K562 (cell line): ENCODE measurements at regions not wholly inside any gene's neighbourhood (a gene's known extent, or its start where the extent isn't known, plus 50 kb on each side); places are given as distances from the start of the nearest gene placed in this dataset.

Experiments
- ASH1L ChIP-seq: fragments of 450-650 bp; IDR thresholded peaks from 2 replicates; pipeline ENCODE4 v1.6.1; 2018; ENCODE audit warnings: borderline replicate concordance, mild to moderate bottlenecking, low read depth; ENCODE audit not compliant: partially characterized antibody
- BCLAF1 ChIP-seq, 2 experiments: fragments of 450-650 bp in 1 of 2; IDR thresholded peaks; 2 replicates each; pipeline ENCODE4 v1.6.1; 2011 to 2017; ENCODE audit warnings: low read depth in 2 of 2, antibody characterized with exemption in 1 of 2, borderline replicate concordance in 1 of 2, low read length in 1 of 2, mild to moderate bottlenecking in 1 of 2, mixed read lengths in 1 of 2; ENCODE audit not compliant: control insufficient read depth in 1 of 2
- BRD4 ChIP-seq: fragments of 200-600 bp; sonication (generic); IDR thresholded peaks from 2 replicates; pipeline ENCODE4 v1.6.1; 2017; ENCODE audit warnings: inconsistent platforms
- CBFA2T2 ChIP-seq: fragments of 450-650 bp; conservative IDR thresholded peaks from 2 replicates; pipeline ENCODE4 v1.6.1; 2017; ENCODE audit warnings: mild to moderate bottlenecking
- CHD4 ChIP-seq: fragments of 200-600 bp; sonication (generic); IDR thresholded peaks from 3 replicates; pipeline ENCODE4 v1.6.1; 2012; ENCODE audit warnings: low read depth, mild to moderate bottlenecking, mixed read lengths, low read length, inconsistent platforms; ENCODE audit not compliant: insufficient read depth, insufficient replicate concordance, poor library complexity, severe bottlenecking
- FOXK2 ChIP-seq, 2 experiments: fragments of 450-650 bp; IDR thresholded peaks in 1 of 2; conservative IDR thresholded peaks in 1 of 2; 2 replicates each; pipeline ENCODE4 v1.6.1; 2016; ENCODE audit warnings: low read depth in 2 of 2, mild to moderate bottlenecking in 1 of 2
- GTF2F1 ChIP-seq: IDR thresholded peaks from 2 replicates; pipeline ENCODE4 v1.6.1; 2011; ENCODE audit warnings: low read depth, low read length, improper control_type of control experiment
- HMGN3 ChIP-seq: IDR thresholded peaks from 2 replicates; pipeline ENCODE4 v1.6.1; 2011; ENCODE audit warnings: borderline replicate concordance, low read depth, mild to moderate bottlenecking, mixed read lengths, low read length; ENCODE audit not compliant: insufficient read length; ENCODE audit errors: extremely low read depth
- HNRNPL ChIP-seq: fragments of 200-400 bp; formaldehyde crosslinking; IDR thresholded peaks from 2 replicates; pipeline ENCODE4 v1.6.1; 2017; ENCODE audit warnings: low read depth, mild to moderate bottlenecking, low read length
- NONO ChIP-seq, 2 experiments: fragments of 200-400 bp in 1 of 2; fragments of 450-650 bp in 1 of 2; formaldehyde crosslinking in 1 of 2; IDR thresholded peaks; 2 replicates each; pipeline ENCODE4 v1.6.1; 2017; ENCODE audit warnings: low read depth in 2 of 2, mild to moderate bottlenecking in 2 of 2, moderate library complexity in 2 of 2, low read length in 1 of 2
- NR0B1 ChIP-seq: fragments of 450-650 bp; IDR thresholded peaks from one replicate; pipeline ENCODE4 v1.6.1; 2018; ENCODE audit warnings: mild to moderate bottlenecking, moderate library complexity; ENCODE audit not compliant: partially characterized antibody
- POLR2A ChIP-seq: fragments of 450-650 bp; conservative IDR thresholded peaks from 2 replicates; pipeline ENCODE4 v1.6.1; 2016
- RHOXF2B ChIP-seq: fragments of 250-450 bp; sonication (Bioruptor Pico); conservative IDR thresholded peaks from 2 replicates; pipeline ENCODE4 v1.5.1; 2021
- TAF1 ChIP-seq: IDR thresholded peaks from 2 replicates; pipeline ENCODE4 v1.6.1; 2011; ENCODE audit warnings: mild to moderate bottlenecking, low read length, moderate library complexity; ENCODE audit not compliant: insufficient read depth, control insufficient read depth, severe bottlenecking; ENCODE audit errors: extremely low read depth
- TBL1XR1 ChIP-seq, 2 experiments: IDR thresholded peaks; 2 replicates each; pipeline ENCODE4 v1.6.1; 2012; ENCODE audit warnings: improper control_type of control experiment in 2 of 2, low read length in 2 of 2, mild to moderate bottlenecking in 1 of 2
- U2AF2 ChIP-seq: fragments of 200-400 bp; formaldehyde crosslinking; optimal IDR thresholded peaks from 2 replicates; pipeline ENCODE3; 2017; ENCODE audit warnings: low read depth, mild to moderate bottlenecking, low read length
- ZBED1 ChIP-seq: IDR thresholded peaks from 2 replicates; pipeline ENCODE4 v1.6.1; 2014
- ZFX ChIP-seq: sonication (generic); formaldehyde crosslinking; IDR thresholded peaks from 2 replicates; pipeline ENCODE4 v1.8.0; 2022; ENCODE audit warnings: mild to moderate bottlenecking, missing genetic modification reagents, moderate library complexity
- TF ChIP-seq, protein P1 (sequence below): fragments of 150-350 bp; IDR thresholded peaks from 2 replicates; pipeline ENCODE4 v1.6.1; 2014; ENCODE audit warnings: low read depth, mild to moderate bottlenecking, low read length, borderline replicate concordance

GRCh38 chr1:172727956-172728603 lies 69.2 kb downstream of the FASLG start (continued):
- no peak for TF ChIP-seq FOXK2 (conservative IDR thresholded peaks at IDR 0.05 in 1 of 2, IDR thresholded peaks at IDR 0.05 in 1 of 2; ENCODE audit: low read depth in 2 of 2)
- no peak for TF ChIP-seq NONO (IDR thresholded peaks at IDR 0.05; ENCODE audit: low read depth in 2 of 2, low read length in 1 of 2)
- TF ChIP-seq U2AF2: no peak
- TF ChIP-seq TBL1XR1 (IDR thresholded peaks at IDR 0.05; ENCODE audit: low read length in 2 of 2): no peak
- no peak for TF ChIP-seq HNRNPL
- TF ChIP-seq BRD4: no peak
- TF ChIP-seq ZBED1: no peak
- TF ChIP-seq GTF2F1: no peak
- TF ChIP-seq CBFA2T2: no peak
- no peak for TF ChIP-seq HMGN3
- no peak for TF ChIP-seq RHOXF2B
- TF ChIP-seq BCLAF1 (IDR thresholded peaks at IDR 0.05; ENCODE audit: borderline replicate concordance in 1 of 2, control insufficient read depth in 1 of 2, low read depth in 2 of 2, low read length in 1 of 2): no peak
- TF ChIP-seq NR0B1: no peak
- TF ChIP-seq, protein P1, sequence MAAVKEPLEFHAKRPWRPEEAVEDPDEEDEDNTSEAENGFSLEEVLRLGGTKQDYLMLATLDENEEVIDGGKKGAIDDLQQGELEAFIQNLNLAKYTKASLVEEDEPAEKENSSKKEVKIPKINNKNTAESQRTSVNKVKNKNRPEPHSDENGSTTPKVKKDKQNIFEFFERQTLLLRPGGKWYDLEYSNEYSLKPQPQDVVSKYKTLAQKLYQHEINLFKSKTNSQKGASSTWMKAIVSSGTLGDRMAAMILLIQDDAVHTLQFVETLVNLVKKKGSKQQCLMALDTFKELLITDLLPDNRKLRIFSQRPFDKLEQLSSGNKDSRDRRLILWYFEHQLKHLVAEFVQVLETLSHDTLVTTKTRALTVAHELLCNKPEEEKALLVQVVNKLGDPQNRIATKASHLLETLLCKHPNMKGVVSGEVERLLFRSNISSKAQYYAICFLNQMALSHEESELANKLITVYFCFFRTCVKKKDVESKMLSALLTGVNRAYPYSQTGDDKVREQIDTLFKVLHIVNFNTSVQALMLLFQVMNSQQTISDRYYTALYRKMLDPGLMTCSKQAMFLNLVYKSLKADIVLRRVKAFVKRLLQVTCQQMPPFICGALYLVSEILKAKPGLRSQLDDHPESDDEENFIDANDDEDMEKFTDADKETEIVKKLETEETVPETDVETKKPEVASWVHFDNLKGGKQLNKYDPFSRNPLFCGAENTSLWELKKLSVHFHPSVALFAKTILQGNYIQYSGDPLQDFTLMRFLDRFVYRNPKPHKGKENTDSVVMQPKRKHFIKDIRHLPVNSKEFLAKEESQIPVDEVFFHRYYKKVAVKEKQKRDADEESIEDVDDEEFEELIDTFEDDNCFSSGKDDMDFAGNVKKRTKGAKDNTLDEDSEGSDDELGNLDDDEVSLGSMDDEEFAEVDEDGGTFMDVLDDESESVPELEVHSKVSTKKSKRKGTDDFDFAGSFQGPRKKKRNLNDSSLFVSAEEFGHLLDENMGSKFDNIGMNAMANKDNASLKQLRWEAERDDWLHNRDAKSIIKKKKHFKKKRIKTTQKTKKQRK: no peak
- no peak for TF ChIP-seq ASH1L
- no peak for TF ChIP-seq ZFX (CRISPR knock-in tag)
- TF ChIP-seq POLR2A: no peak
- TF ChIP-seq CHD4: no peak
- no peak for TF ChIP-seq TAF1
